ENCODE measurements at regions not wholly inside any gene's neighbourhood (a gene's known extent, or its start where the extent isn't known, plus 50 kb on each side); places are given as distances from the start of the nearest gene placed in this dataset.

GRCh38 chr12:128088926-128089325 is 178.0 kb upstream of the TMEM132C start:
- no TSS peak for BruUV-seq (replicated peaks)
- no peak overlapping the region for H3K27ac ChIP-seq (ENCODE audit: low read depth, low read length, poor library complexity, severe bottlenecking)
- no peak for TF ChIP-seq CTCF (conservative IDR thresholded peaks at IDR 0.05; ENCODE audit: low read length)
- TF ChIP-seq EZH2phosphoT487 (IDR thresholded peaks at IDR 0.05; ENCODE audit: borderline replicate concordance, low read depth, low read length): no peak
- ChIA-PET CTCF (ENCODE audit: unreplicated experiment) (no interaction called here), POLR2A (no interaction called here)
- H2AFZ ChIP-seq (ENCODE audit: low read length): no peak overlapping the region
- H3K79me2 ChIP-seq (ENCODE audit: insufficient read depth, low read depth, low read length): no peaks in the 10 kb centered on the region
- no peaks in the 10 kb centered on the region for H3K9me3 ChIP-seq (ENCODE audit: low read length)
- no peaks in the 10 kb centered on the region for H3K36me3 ChIP-seq (ENCODE audit: insufficient read depth, low read length)
- H4K20me1 ChIP-seq (ENCODE audit: insufficient read depth, low read length): no peaks in the 10 kb centered on the region
- no peak overlapping the region for H3K4me2 ChIP-seq (ENCODE audit: low read length)
- no peaks in the 10 kb centered on the region for H3K4me1 ChIP-seq (ENCODE audit: insufficient read depth, low read length, poor library complexity, severe bottlenecking)
- H3K4me3 ChIP-seq (ENCODE audit: low read depth, low read length, poor library complexity, severe bottlenecking): no peak overlapping the region
- no peak for DNase-seq (ENCODE audit: low spot score)
- intact Hi-C loops (cut with micrococcal nuclease; ENCODE audit: unreplicated experiment): no loop called here
- no peaks in the 10 kb centered on the region for H3K9me2 ChIP-seq (ENCODE audit: insufficient read depth, low read length)

GRCh38 chr12:128089961-128090360 is 177.0 kb upstream of the TMEM132C start:
- Histone ChIP-seq H3K36me3 (ENCODE audit: insufficient read depth, low read length) (no peaks in the 10 kb centered on the region), H4K20me1 (ENCODE audit: insufficient read depth, low read length) (no peaks in the 10 kb centered on the region), H3K4me1 (ENCODE audit: insufficient read depth, low read length, poor library complexity, severe bottlenecking) (no peaks in the 10 kb centered on the region), H3K4me3 (ENCODE audit: low read depth, low read length, poor library complexity, severe bottlenecking) (no peak overlapping the region), H3K4me2 (ENCODE audit: low read length) (no peak overlapping the region), H3K79me2 (ENCODE audit: insufficient read depth, low read depth, low read length) (no peaks in the 10 kb centered on the region), H3K9me2 (ENCODE audit: insufficient read depth, low read length) (no peaks in the 10 kb centered on the region), H3K27ac (ENCODE audit: low read depth, low read length, poor library complexity, severe bottlenecking) (no peak overlapping the region), H3K9me3 (ENCODE audit: low read length) (no peaks in the 10 kb centered on the region), H2AFZ (ENCODE audit: low read length) (no peak overlapping the region)
- ChIA-PET POLR2A (no interaction called here), CTCF (ENCODE audit: unreplicated experiment) (no interaction called here)
- intact Hi-C loops (cut with micrococcal nuclease; ENCODE audit: unreplicated experiment): no loop called here
- TF ChIP-seq EZH2phosphoT487 (IDR thresholded peaks at IDR 0.05; ENCODE audit: borderline replicate concordance, low read depth, low read length) (no peak), CTCF (conservative IDR thresholded peaks at IDR 0.05; ENCODE audit: low read length) (no peak)
- no peak for DNase-seq (ENCODE audit: low spot score)
- BruUV-seq (replicated peaks): no TSS peak

GRCh38 chr12:128091101-128091720 is 175.8 kb upstream of the TMEM132C start:
- H3K36me3 ChIP-seq (ENCODE audit: insufficient read depth, low read length): no peaks in the 10 kb centered on the region
- H3K4me1 ChIP-seq (ENCODE audit: insufficient read depth, low read length, poor library complexity, severe bottlenecking): no peaks in the 10 kb centered on the region
- H2AFZ ChIP-seq (ENCODE audit: low read length): no peak overlapping the region
- no peak overlapping the region for H3K27ac ChIP-seq (ENCODE audit: low read depth, low read length, poor library complexity, severe bottlenecking)
- no peak overlapping the region for H3K4me2 ChIP-seq (ENCODE audit: low read length)
- ChIA-PET POLR2A (no interaction called here), CTCF (ENCODE audit: unreplicated experiment) (no interaction called here)
- no peaks in the 10 kb centered on the region for H3K79me2 ChIP-seq (ENCODE audit: insufficient read depth, low read depth, low read length)
- no peaks in the 10 kb centered on the region for H4K20me1 ChIP-seq (ENCODE audit: insufficient read depth, low read length)
- H3K9me2 ChIP-seq (ENCODE audit: insufficient read depth, low read length): no peaks in the 10 kb centered on the region
- no TSS peak for BruUV-seq (replicated peaks)
- H3K4me3 ChIP-seq (ENCODE audit: low read depth, low read length, poor library complexity, severe bottlenecking): no peak overlapping the region
- TF ChIP-seq CTCF (conservative IDR thresholded peaks at IDR 0.05; ENCODE audit: low read length): no peak
- no peak for TF ChIP-seq EZH2phosphoT487 (IDR thresholded peaks at IDR 0.05; ENCODE audit: borderline replicate concordance, low read depth, low read length)
- no peak for DNase-seq (ENCODE audit: low spot score)
- intact Hi-C loops (cut with micrococcal nuclease; ENCODE audit: unreplicated experiment): no loop called here
- H3K9me3 ChIP-seq (ENCODE audit: low read length): no peaks in the 10 kb centered on the region
